ENCODE measurements at regions not wholly inside any gene's neighbourhood (a gene's known extent, or its start where the extent isn't known, plus 50 kb on each side); places are given as distances from the start of the nearest gene placed in this dataset.

DNA sequence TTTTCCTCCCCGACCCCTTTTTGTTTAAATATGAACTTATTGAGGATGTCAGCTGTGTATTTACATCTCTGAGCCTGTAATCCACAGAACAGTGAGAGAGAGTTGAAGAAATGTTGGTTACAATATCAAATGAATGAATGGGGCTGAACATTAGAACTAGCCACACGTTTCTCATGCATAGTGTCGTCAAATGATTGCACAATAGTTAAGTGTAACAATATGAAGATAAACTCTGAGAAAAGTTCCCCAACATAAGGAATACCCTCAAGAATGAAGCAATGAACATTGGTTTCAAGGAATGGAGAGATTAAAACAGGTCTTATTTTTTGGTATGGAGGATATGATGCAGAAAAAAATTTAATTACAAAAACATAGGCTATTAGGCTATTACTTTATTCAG is 100.5 kb upstream of the DTNBP1 start:
- Histone ChIP-seq H3K4me3 (ENCODE audit: low read length in 2 of 2) (no peak overlapping the region), H3K9me3 (ENCODE audit: control insufficient read depth, low read length) (no peaks in the 10 kb centered on the region), H3K36me3 (ENCODE audit: control insufficient read depth in 1 of 2, insufficient read depth in 2 of 2, low read length in 1 of 2) (no peaks in the 10 kb centered on the region), H3K27me3 (ENCODE audit: control insufficient read depth in 1 of 2, insufficient read depth in 2 of 2, low read length in 1 of 2) (no peaks in the 10 kb centered on the region), H3K4me1 (ENCODE audit: control insufficient read depth in 1 of 2, insufficient read depth in 2 of 2, low read length in 2 of 2) (peaks cover 0 to 1% of the 10 kb centered on the region in 2 donors), H3K27ac (ENCODE audit: low read depth in 1 of 2, low read length in 2 of 2) (no peak overlapping the region)
- 88 to 91% methylated on average over 3 of the region's 3 CpGs for WGBS, 2 donors
- intact Hi-C loops (cut with DNase I) = no loop called here
- no peak for ATAC-seq (ENCODE audit: low FRiP score)
- no peak for DNase-seq

GRCh38 chr6:15761045-15761502 is 98.2 kb upstream of the DTNBP1 start:
- Histone ChIP-seq H3K4me3 (ENCODE audit: low read length in 2 of 2) (no peak overlapping the region), H3K27me3 (ENCODE audit: control insufficient read depth in 1 of 2, insufficient read depth in 2 of 2, low read length in 1 of 2) (no peaks in the 10 kb centered on the region), H3K27ac (ENCODE audit: low read depth in 1 of 2, low read length in 2 of 2) (no peak overlapping the region), H3K9me3 (ENCODE audit: control insufficient read depth, low read length) (peaks cover 2% of the 10 kb centered on the region), H3K36me3 (ENCODE audit: control insufficient read depth in 1 of 2, insufficient read depth in 2 of 2, low read length in 1 of 2) (no peaks in the 10 kb centered on the region), H3K4me1 (ENCODE audit: control insufficient read depth in 1 of 2, insufficient read depth in 2 of 2, low read length in 2 of 2) (peaks cover 0 to 1% of the 10 kb centered on the region in 2 donors)
- WGBS, 2 donors = 78 to 79% methylated on average over 2 of the region's 2 CpGs
- intact Hi-C loops (cut with DNase I) = no loop called here
- DNase-seq (no peak), ATAC-seq (ENCODE audit: low FRiP score) (no peak)

- Histone ChIP-seq H3K27ac (ENCODE audit: low read depth in 1 of 2, low read length in 2 of 2) (no peak overlapping the region), H3K9me3 (ENCODE audit: control insufficient read depth, low read length) (peaks cover 3% of the 10 kb centered on the region), H3K4me3 (ENCODE audit: low read length in 2 of 2) (no peak overlapping the region), H3K36me3 (ENCODE audit: control insufficient read depth in 1 of 2, insufficient read depth in 2 of 2, low read length in 1 of 2) (no peaks in the 10 kb centered on the region), H3K27me3 (ENCODE audit: control insufficient read depth in 1 of 2, insufficient read depth in 2 of 2, low read length in 1 of 2) (no peaks in the 10 kb centered on the region), H3K4me1 (ENCODE audit: control insufficient read depth in 1 of 2, insufficient read depth in 2 of 2, low read length in 2 of 2) (no peaks in the 10 kb centered on the region)
- intact Hi-C loops (cut with DNase I) = no loop called here
- 96 to 97% methylated on average over 33 to 36 of the region's 36 CpGs for WGBS, 2 donors
- ATAC-seq (ENCODE audit: low FRiP score) (no peak), DNase-seq (no peak)
These were observed 95.9 kb upstream of the DTNBP1 start for GRCh38 chr6:15758631-15759215.

DNA sequence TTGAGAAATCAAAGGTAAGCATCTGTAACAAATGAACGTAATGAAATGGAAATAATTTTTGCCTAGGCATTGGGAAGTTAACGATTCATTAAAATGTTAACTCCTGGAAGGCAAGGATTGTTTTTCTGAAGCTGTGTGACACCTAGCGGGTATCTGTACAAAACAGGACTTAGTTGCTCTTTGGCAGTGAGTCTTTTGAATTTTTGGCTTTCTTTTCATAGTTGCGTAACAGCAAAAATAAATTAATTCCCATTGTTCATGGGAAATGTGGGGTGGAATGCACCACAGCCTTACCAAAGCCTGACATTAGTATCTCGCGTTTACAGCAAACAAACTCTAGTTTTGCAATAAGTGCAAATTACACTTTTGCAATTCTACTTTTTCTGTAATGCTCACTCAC is 92.7 kb upstream of the DTNBP1 start:
- Histone ChIP-seq H3K36me3 (ENCODE audit: control insufficient read depth in 1 of 2, insufficient read depth in 2 of 2, low read length in 1 of 2) (no peaks in the 10 kb centered on the region), H3K27me3 (ENCODE audit: control insufficient read depth in 1 of 2, insufficient read depth in 2 of 2, low read length in 1 of 2) (no peaks in the 10 kb centered on the region), H3K9me3 (ENCODE audit: control insufficient read depth, low read length) (peaks cover 3% of the 10 kb centered on the region), H3K4me1 (ENCODE audit: control insufficient read depth in 1 of 2, insufficient read depth in 2 of 2, low read length in 2 of 2) (no peaks in the 10 kb centered on the region), H3K4me3 (ENCODE audit: low read length in 2 of 2) (no peak overlapping the region), H3K27ac (ENCODE audit: low read depth in 1 of 2, low read length in 2 of 2) (no peak overlapping the region)
- ATAC-seq (ENCODE audit: low FRiP score) (no peak), DNase-seq (no peak)
- WGBS, 2 donors = 84 to 85% methylated on average over 6 of the region's 6 CpGs
- intact Hi-C loops (cut with DNase I) = no loop called here

GRCh38 chr6:15754706-15755079 is 91.9 kb upstream of the DTNBP1 start:
- no peak overlapping the region for H3K4me3 ChIP-seq (ENCODE audit: low read length in 2 of 2)
- DNase-seq (no peak), ATAC-seq (ENCODE audit: low FRiP score) (no peak)
- H3K27ac ChIP-seq (ENCODE audit: low read depth in 1 of 2, low read length in 2 of 2) = no peak overlapping the region
- no peaks in the 10 kb centered on the region for H3K4me1 ChIP-seq (ENCODE audit: control insufficient read depth in 1 of 2, insufficient read depth in 2 of 2, low read length in 2 of 2)
- intact Hi-C loops (cut with DNase I) = no loop called here
- H3K27me3 ChIP-seq (ENCODE audit: control insufficient read depth in 1 of 2, insufficient read depth in 2 of 2, low read length in 1 of 2) = no peaks in the 10 kb centered on the region
- H3K9me3 ChIP-seq (ENCODE audit: control insufficient read depth, low read length) = peaks cover 3% of the 10 kb centered on the region
- 90 to 93% methylated on average over 9 of the region's 9 CpGs for WGBS, 2 donors
- H3K36me3 ChIP-seq (ENCODE audit: control insufficient read depth in 1 of 2, insufficient read depth in 2 of 2, low read length in 1 of 2) = no peaks in the 10 kb centered on the region

- H3K4me3 ChIP-seq (ENCODE audit: low read length in 2 of 2) = no peak overlapping the region
- intact Hi-C loops (cut with DNase I) = no loop called here
- H3K36me3 ChIP-seq (ENCODE audit: control insufficient read depth in 1 of 2, insufficient read depth in 2 of 2, low read length in 1 of 2) = no peaks in the 10 kb centered on the region
- no peaks in the 10 kb centered on the region for H3K27me3 ChIP-seq (ENCODE audit: control insufficient read depth in 1 of 2, insufficient read depth in 2 of 2, low read length in 1 of 2)
- DNase-seq (no peak), ATAC-seq (ENCODE audit: low FRiP score) (no peak)
- H3K4me1 ChIP-seq (ENCODE audit: control insufficient read depth in 1 of 2, insufficient read depth in 2 of 2, low read length in 2 of 2) = no peaks in the 10 kb centered on the region
- no peak overlapping the region for H3K27ac ChIP-seq (ENCODE audit: low read depth in 1 of 2, low read length in 2 of 2)
- 82 to 88% methylated on average over 5 of the region's 5 CpGs for WGBS, 2 donors
- H3K9me3 ChIP-seq (ENCODE audit: control insufficient read depth, low read length) = peaks cover 3% of the 10 kb centered on the region
These were observed 91.3 kb upstream of the DTNBP1 start for GRCh38 chr6:15754035-15754705.

GRCh38 chr6:15752820-15753219 is 90.0 kb upstream of the DTNBP1 start:
- H3K9me3 ChIP-seq (ENCODE audit: control insufficient read depth, low read length) = peaks cover 2% of the 10 kb centered on the region
- ATAC-seq (ENCODE audit: low FRiP score) = no peak
- H3K4me3 ChIP-seq (ENCODE audit: low read length in 2 of 2) = no peak overlapping the region

GRCh38 chr6:15751721-15752350 is 89.0 kb upstream of the DTNBP1 start:
- ATAC-seq (ENCODE audit: low FRiP score) (no peak), DNase-seq (no peak)
- H3K36me3 ChIP-seq (ENCODE audit: control insufficient read depth in 1 of 2, insufficient read depth in 2 of 2, low read length in 1 of 2) = no peaks in the 10 kb centered on the region
- H3K9me3 ChIP-seq (ENCODE audit: control insufficient read depth, low read length) = peaks cover 1% of the 10 kb centered on the region
- 63 to 65% methylated on average over 3 of the region's 3 CpGs for WGBS, 2 donors
- intact Hi-C loops (cut with DNase I) = no loop called here
- no peak overlapping the region for H3K4me3 ChIP-seq (ENCODE audit: low read length in 2 of 2)
- no peak overlapping the region for H3K27ac ChIP-seq (ENCODE audit: low read depth in 1 of 2, low read length in 2 of 2)
- H3K4me1 ChIP-seq (ENCODE audit: control insufficient read depth in 1 of 2, insufficient read depth in 2 of 2, low read length in 2 of 2) = no peaks in the 10 kb centered on the region
- H3K27me3 ChIP-seq (ENCODE audit: control insufficient read depth in 1 of 2, insufficient read depth in 2 of 2, low read length in 1 of 2) = no peaks in the 10 kb centered on the region

More at GRCh38 chr6:15752820-15753219, 90.0 kb upstream of the DTNBP1 start:
- intact Hi-C loops (cut with DNase I) = no loop called here
- DNase-seq = no peak
- no peaks in the 10 kb centered on the region for H3K4me1 ChIP-seq (ENCODE audit: control insufficient read depth in 1 of 2, insufficient read depth in 2 of 2, low read length in 2 of 2)
- WGBS, 2 donors = 73 to 83% methylated on average over 3 of the region's 3 CpGs
- no peaks in the 10 kb centered on the region for H3K36me3 ChIP-seq (ENCODE audit: control insufficient read depth in 1 of 2, insufficient read depth in 2 of 2, low read length in 1 of 2)
- H3K27me3 ChIP-seq (ENCODE audit: control insufficient read depth in 1 of 2, insufficient read depth in 2 of 2, low read length in 1 of 2) = no peaks in the 10 kb centered on the region
- H3K27ac ChIP-seq (ENCODE audit: low read depth in 1 of 2, low read length in 2 of 2) = no peak overlapping the region

GRCh38 chr6:15748341-15748740 is 85.5 kb upstream of the DTNBP1 start:
- intact Hi-C loops (cut with DNase I) = no loop called here
- Histone ChIP-seq H3K9me3 (ENCODE audit: control insufficient read depth, low read length) (no peaks in the 10 kb centered on the region), H3K36me3 (ENCODE audit: control insufficient read depth in 1 of 2, insufficient read depth in 2 of 2, low read length in 1 of 2) (no peaks in the 10 kb centered on the region), H3K27me3 (ENCODE audit: control insufficient read depth in 1 of 2, insufficient read depth in 2 of 2, low read length in 1 of 2) (no peaks in the 10 kb centered on the region), H3K27ac (ENCODE audit: low read depth in 1 of 2, low read length in 2 of 2) (no peak overlapping the region), H3K4me3 (ENCODE audit: low read length in 2 of 2) (no peak overlapping the region), H3K4me1 (ENCODE audit: control insufficient read depth in 1 of 2, insufficient read depth in 2 of 2, low read length in 2 of 2) (no peaks in the 10 kb centered on the region)
- DNase-seq (no peak), ATAC-seq (ENCODE audit: low FRiP score) (no peak)
- WGBS, 2 donors = 95% methylated on average over 4 of the region's 4 CpGs
